Lung (tissue), 11 donors: ENCODE measurements at regions not wholly inside any gene's neighbourhood (a gene's known extent, or its start where the extent isn't known, plus 50 kb on each side); places are given as distances from the start of the nearest gene placed in this dataset.

Source experiments
- ATAC-seq: fragments of 200-7000 bp; cut with Tn5 transposase; one replicate; pipeline ENCODE4 v1.9.1; 2020; ENCODE audit warnings: moderate number of reproducible peaks; ENCODE audit not compliant: insufficient read depth, low FRiP score
- DNase-seq, 3 donors: peaks; one replicate each; pipeline ENCODE4 v3.0.0-alpha.2; 2013 to 2017
- H3K27ac ChIP-seq, 2 donors: one replicate each; pipeline ENCODE4 v1.5.1; 2013; ENCODE audit warnings: mild to moderate bottlenecking in 2 of 2, moderate library complexity in 2 of 2, control low read depth in 1 of 2, inconsistent platforms in 1 of 2, low read depth in 1 of 2, low read length in 1 of 2
- H3K27me3 ChIP-seq, 3 donors: one replicate each; pipeline ENCODE4 v1.5.1; 2013; ENCODE audit warnings: low read length in 2 of 3; ENCODE audit not compliant: control insufficient read depth in 3 of 3, insufficient read depth in 3 of 3
- H3K36me3 ChIP-seq, 4 donors: one replicate each; pipeline ENCODE4 v1.5.1; 2013; ENCODE audit warnings: low read length in 4 of 4, mild to moderate bottlenecking in 1 of 4, moderate library complexity in 1 of 4; ENCODE audit not compliant: control insufficient read depth in 4 of 4, insufficient read depth in 4 of 4
- H3K4me1 ChIP-seq, 5 donors: one replicate each; pipeline ENCODE4 v1.5.1; 2013; ENCODE audit warnings: low read length in 5 of 5, mild to moderate bottlenecking in 2 of 5, moderate library complexity in 1 of 5; ENCODE audit not compliant: control insufficient read depth in 5 of 5, insufficient read depth in 5 of 5
- H3K4me3 ChIP-seq: one replicate; pipeline ENCODE4 v1.5.1; 2013; ENCODE audit warnings: mild to moderate bottlenecking, control low read depth, moderate library complexity
- H3K9ac ChIP-seq, 2 donors: one replicate each; pipeline ENCODE4 v1.5.1; 2013; ENCODE audit warnings: low read length in 2 of 2, control low read depth in 1 of 2; ENCODE audit not compliant: insufficient read depth in 1 of 2
- H3K9me3 ChIP-seq, 4 donors: one replicate each; pipeline ENCODE4 v1.5.1; 2013; ENCODE audit warnings: low read length in 3 of 4, mild to moderate bottlenecking in 1 of 4, moderate library complexity in 1 of 4; ENCODE audit not compliant: control insufficient read depth in 4 of 4, insufficient read depth in 3 of 4
- WGBS, 2 donors: extraction: QIAGEN DNeasy Blood & Tissue Kit; methylation state at CpG; one replicate each; pipeline ENCODE4 v1.1.7; 2013; 5-methylcytosine and 5-hydroxymethylcytosine counted together
- TF ChIP-seq, protein P1 (sequence below): IDR thresholded peaks from 2 replicates; pipeline ENCODE4 v1.5.1; 2012; ENCODE audit warnings: mild to moderate bottlenecking; ENCODE audit errors: control extremely low read depth, extremely low read depth
- donor health status: control.
- donor health status: control.
- donor health status: Bipolar disorder and iron deficiency.
- donor health status: healthy.
- donor health status: DM: yes; HTN: yes; CAD: no.

DNA sequence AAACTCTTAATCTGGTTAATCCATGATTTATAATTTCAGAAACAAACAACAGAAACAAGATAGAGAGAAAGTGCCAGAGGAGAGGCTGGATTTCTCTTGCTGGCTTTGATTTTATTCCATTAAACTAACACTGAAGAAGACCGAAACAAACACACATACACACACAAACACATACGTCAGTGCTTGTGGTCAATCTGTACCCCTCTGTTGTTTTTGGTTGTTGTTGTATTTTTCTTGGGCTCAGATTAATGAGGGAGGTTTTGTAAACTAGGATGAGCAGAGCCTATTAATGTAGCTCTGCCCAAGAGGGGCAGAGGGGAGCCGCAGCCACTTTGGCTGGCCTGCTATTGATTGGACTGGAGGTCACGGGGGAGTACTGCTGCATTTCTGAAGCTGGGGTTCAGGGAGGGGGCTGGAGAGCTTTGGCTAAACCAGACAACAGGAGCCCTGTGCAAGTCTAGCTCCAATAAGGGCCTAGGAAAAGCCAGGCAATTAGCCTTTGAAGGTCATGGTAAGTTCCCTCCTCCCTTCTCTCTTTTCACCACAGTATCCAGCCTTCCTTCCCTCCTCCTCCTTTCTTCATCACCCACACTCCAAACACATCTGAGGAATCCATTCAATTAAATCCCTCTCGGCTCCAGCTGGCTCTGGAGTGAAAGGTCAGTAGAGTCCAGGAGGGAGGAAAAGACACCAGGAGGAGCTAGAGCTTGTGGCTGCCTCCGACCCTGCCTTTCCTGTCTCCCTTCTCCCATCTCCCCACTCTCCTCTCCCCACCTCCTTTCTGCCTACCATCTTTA lies 344.1 kb upstream of the LMO3 start:
- WGBS, 2 donors = 74% methylated on average over 6 of the region's 6 CpGs
- H3K9me3 ChIP-seq = peaks cover 0 to 2% (median 0%) of the 10 kb centered on the region in 4 donors
- ATAC-seq = no peak
- H3K4me1 ChIP-seq = no peaks in the 10 kb centered on the region
- no peaks in the 10 kb centered on the region for H3K27me3 ChIP-seq
- no peak overlapping the region for H3K27ac ChIP-seq
- H3K9ac ChIP-seq = no peak overlapping the region
- DNase-seq = no peak
- TF ChIP-seq, protein P1, sequence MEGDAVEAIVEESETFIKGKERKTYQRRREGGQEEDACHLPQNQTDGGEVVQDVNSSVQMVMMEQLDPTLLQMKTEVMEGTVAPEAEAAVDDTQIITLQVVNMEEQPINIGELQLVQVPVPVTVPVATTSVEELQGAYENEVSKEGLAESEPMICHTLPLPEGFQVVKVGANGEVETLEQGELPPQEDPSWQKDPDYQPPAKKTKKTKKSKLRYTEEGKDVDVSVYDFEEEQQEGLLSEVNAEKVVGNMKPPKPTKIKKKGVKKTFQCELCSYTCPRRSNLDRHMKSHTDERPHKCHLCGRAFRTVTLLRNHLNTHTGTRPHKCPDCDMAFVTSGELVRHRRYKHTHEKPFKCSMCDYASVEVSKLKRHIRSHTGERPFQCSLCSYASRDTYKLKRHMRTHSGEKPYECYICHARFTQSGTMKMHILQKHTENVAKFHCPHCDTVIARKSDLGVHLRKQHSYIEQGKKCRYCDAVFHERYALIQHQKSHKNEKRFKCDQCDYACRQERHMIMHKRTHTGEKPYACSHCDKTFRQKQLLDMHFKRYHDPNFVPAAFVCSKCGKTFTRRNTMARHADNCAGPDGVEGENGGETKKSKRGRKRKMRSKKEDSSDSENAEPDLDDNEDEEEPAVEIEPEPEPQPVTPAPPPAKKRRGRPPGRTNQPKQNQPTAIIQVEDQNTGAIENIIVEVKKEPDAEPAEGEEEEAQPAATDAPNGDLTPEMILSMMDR = no peak
- H3K4me3 ChIP-seq = no peak overlapping the region
- no peaks in the 10 kb centered on the region for H3K36me3 ChIP-seq

DNA sequence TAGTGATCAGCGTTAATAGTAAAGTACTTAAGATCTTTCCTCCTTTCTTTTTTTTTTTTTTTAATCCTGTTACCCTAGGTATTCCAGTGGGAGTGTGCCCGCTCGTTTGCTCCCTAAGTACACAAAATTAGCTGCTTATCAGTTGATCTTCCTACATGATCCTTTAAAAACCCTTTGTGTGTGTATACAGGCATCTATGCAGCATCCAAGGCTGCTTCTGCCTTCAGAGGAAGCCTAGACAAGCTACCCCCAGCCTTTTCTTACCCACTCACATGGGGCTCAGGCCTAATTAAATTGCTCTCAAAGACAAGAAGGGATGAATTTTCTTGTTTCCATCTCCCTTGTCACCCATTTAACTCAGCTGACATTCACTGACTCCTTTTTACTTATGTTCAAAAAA lies 343.4 kb upstream of the LMO3 start:
- Histone ChIP-seq H3K9ac (no peak overlapping the region), H3K4me3 (no peak overlapping the region), H3K9me3 (peaks cover 0 to 2% (median 0%) of the 10 kb centered on the region in 4 donors), H3K27ac (no peak overlapping the region), H3K4me1 (no peaks in the 10 kb centered on the region), H3K27me3 (no peaks in the 10 kb centered on the region), H3K36me3 (no peaks in the 10 kb centered on the region)
- WGBS, 2 donors = 66 to 82% methylated on average over 3 of the region's 3 CpGs
- TF ChIP-seq, protein P1 = no peak
- DNase-seq = no peak
- ATAC-seq = no peak

DNA sequence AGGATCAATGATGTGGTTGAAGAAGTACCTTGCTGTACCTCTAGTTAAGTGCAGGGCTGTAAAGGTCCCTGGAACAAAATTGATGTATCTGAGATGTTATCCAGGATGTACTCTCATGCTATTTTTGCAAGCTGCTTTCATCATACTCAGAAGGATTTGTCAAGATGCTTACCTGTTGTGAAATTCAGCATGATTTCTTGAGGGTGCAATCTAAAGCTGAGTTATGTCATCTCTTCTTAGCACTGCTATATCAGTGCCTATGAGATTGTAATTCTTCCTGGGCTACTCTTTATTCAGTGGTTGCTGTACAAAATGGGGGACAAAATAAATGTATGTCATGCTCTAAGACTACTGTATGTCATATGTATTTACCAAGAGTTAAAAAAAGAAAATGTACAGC lies 340.7 kb upstream of the LMO3 start:
- no peaks in the 10 kb centered on the region for H3K27me3 ChIP-seq
- ATAC-seq (no peak), DNase-seq (no peak)
- TF ChIP-seq, protein P1 = no peak
- H3K36me3 ChIP-seq = no peaks in the 10 kb centered on the region
- no peaks in the 10 kb centered on the region for H3K4me1 ChIP-seq
- H3K4me3 ChIP-seq = no peak overlapping the region
- H3K9ac ChIP-seq = no peak overlapping the region
- H3K27ac ChIP-seq = no peak overlapping the region
- peaks cover 0 to 2% (median 0%) of the 10 kb centered on the region in 4 donors for H3K9me3 ChIP-seq
